MM.1S (cell line): ENCODE measurements at regions not wholly inside any gene's neighbourhood (a gene's known extent, or its start where the extent isn't known, plus 50 kb on each side); places are given as distances from the start of the nearest gene placed in this dataset.
"Not testable (repeated sequence)": the region's sequence is repeated elsewhere in the genome, so short reads cannot be mapped to it uniquely, and the experiment has no call there.

Source experiments
- CTCF ChIP-seq: fragments of 300-600 bp; sonication (generic); IDR thresholded peaks from 2 replicates; pipeline ENCODE4 v1.5.1; 2016; ENCODE audit warnings: antibody characterized with exemption, low read length, mixed read lengths
- EZH2 ChIP-seq: fragments of 300-600 bp; sonication (generic); optimal IDR thresholded peaks from 2 replicates; pipeline ENCODE3; 2017; ENCODE audit warnings: low read depth, mild to moderate bottlenecking, antibody characterized with exemption, low read length, mixed read lengths
- EZH2phosphoT487 ChIP-seq: fragments of 300-600 bp; sonication (generic); IDR thresholded peaks from 2 replicates; pipeline ENCODE4 v1.6.1; 2018; ENCODE audit warnings: antibody characterized with exemption, low read length

DNA sequence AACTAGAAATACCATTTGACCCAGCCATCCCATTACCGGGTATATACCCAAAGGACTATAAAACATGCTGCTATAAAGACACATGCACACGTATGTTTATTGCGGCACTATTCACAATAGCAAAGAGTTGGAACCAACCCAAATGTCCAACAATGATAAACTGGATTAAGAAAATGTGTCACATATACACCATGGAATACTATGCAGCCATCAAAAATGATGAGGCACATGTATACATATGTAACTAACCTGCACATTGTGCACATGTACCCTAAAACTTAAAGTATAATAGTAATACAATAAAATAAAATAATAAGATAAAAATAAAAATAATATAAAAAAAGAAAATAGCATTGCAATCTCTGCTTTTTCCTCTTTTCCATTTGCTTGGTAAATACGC is 344.7 kb downstream of the FGF10 start:
- not testable (repeated sequence) for TF ChIP-seq CTCF, EZH2phosphoT487, EZH2
